Heart left ventricle (tissue), 16 donors: ENCODE measurements at regions not wholly inside any gene's neighbourhood (a gene's known extent, or its start where the extent isn't known, plus 50 kb on each side); places are given as distances from the start of the nearest gene placed in this dataset.
A peak's percentile ranks its signal among the peaks of the same experiment; 100 is the strongest.

Source experiments
- ATAC-seq, 4 donors: fragments of 200-7000 bp; cut with Tn5 transposase; one replicate each; pipeline ENCODE4 v1.9.1; 2020 to 2022; ENCODE audit warnings: moderate library complexity in 4 of 4, mild to moderate bottlenecking in 3 of 4, moderate number of reproducible peaks in 1 of 4
- DNase-seq, 5 donors: peaks; one replicate each; pipeline ENCODE4 v3.0.0-alpha.2; 2020
- H3K27ac ChIP-seq, 12 donors: fragments of 200-600 bp; sonication (generic) in 4 of 12; one replicate each; pipeline versions ENCODE4 v1.5.0 to v1.8.0; 2016 to 2022; ENCODE audit warnings: mild to moderate bottlenecking in 2 of 12
- H3K27me3 ChIP-seq, 9 donors: fragments of 200-600 bp; sonication (generic) in 2 of 9; one replicate each; pipeline versions ENCODE4 v1.5.1 to v1.8.0; 2016 to 2022; ENCODE audit warnings: mild to moderate bottlenecking in 3 of 9
- H3K36me3 ChIP-seq, 9 donors: fragments of 200-600 bp; sonication (generic) in 2 of 9; one replicate each; pipeline versions ENCODE4 v1.5.0 to v1.8.0; 2018 to 2022; ENCODE audit warnings: mild to moderate bottlenecking in 2 of 9
- H3K4me1 ChIP-seq, 12 donors: fragments of 200-600 bp; sonication (generic) in 4 of 12; one replicate each; pipeline versions ENCODE4 v1.5.0 to v1.8.0; 2016 to 2022; ENCODE audit warnings: mild to moderate bottlenecking in 3 of 12
- H3K4me3 ChIP-seq, 12 donors: fragments of 200-600 bp; sonication (generic) in 4 of 12; one replicate each; pipeline versions ENCODE4 v1.5.0 to v1.8.0; 2017 to 2022; ENCODE audit warnings: mild to moderate bottlenecking in 9 of 12, moderate library complexity in 4 of 12
- H3K9me3 ChIP-seq, 12 donors: fragments of 200-600 bp; sonication (generic) in 4 of 12; one replicate each; pipeline versions ENCODE4 v1.5.0 to v1.8.0; 2016 to 2022; ENCODE audit warnings: mild to moderate bottlenecking in 1 of 12
- CTCF ChIP-seq, 12 donors: fragments of 200-600 bp; sonication (generic) in 4 of 12; IDR thresholded peaks; one replicate each; pipeline versions ENCODE4 v1.5.0 to v1.8.0; 2018 to 2022; ENCODE audit warnings: antibody characterized with exemption in 12 of 12, mild to moderate bottlenecking in 5 of 12
- POLR2A ChIP-seq, 2 donors: fragments of 450-650 bp; IDR thresholded peaks; one replicate each; pipeline ENCODE4 v1.6.1; 2017; ENCODE audit warnings: antibody characterized with exemption in 2 of 2, mild to moderate bottlenecking in 2 of 2, moderate library complexity in 2 of 2
- WGBS, 4 donors: extraction: QIAGEN DNeasy Blood & Tissue Kit in 2 of 4; methylation state at CpG; one replicate each; pipeline versions ENCODE4 v1.1.5 to v1.1.7; 2013 to 2018; 5-methylcytosine and 5-hydroxymethylcytosine counted together
- intact Hi-C, 10 donors: fragments of 100-400 bp; cut with DNase I; formaldehyde crosslinking; loops; one replicate each; pipeline versions ENCODE4 v1.11.1 to v1.14.2; 2022
- donor health status: ischemic (EF 13 %, LVEDD 7.1; RV severe dilation, severe dysfunction).
- donor health status: healthy with polysubstance abuse.
- donor health status: DM: no; HTN: yes; CAD: no.
- donor health status: DM: no; HTN: no; CAD: no.
- donor health status: ischemic (EF 25% LVEDD 6.9; RV normal size, moderate dysfunction).
- donor health status: ischemic (EF 25% LVEDD 5.7; RV mildly dilated, moderate dysfunction).
- donor health status: healthy.
- donor health status: DM: yes; HTN: yes; CAD: no.
- donor health status: ischemic (EF 35%, LVEDD 5.7; RV mildly dilated, moderate dysfunction).
- donor health status: nonischemic (EF 11% LVEDD 7.7; RV severe dilation, severe dysfunction).
- donor health status: DM: yes; HTN: yes; CAD: no.
- donor health status: PGD.
- donor health status: ischemic (EF 29% LVEDD 5.4; RV normal size, mild dysfunction).
- donor health status: nonischemic (EF 23%, LVEDD 6.1; RV moderate dilation, normal function).

GRCh38 chrX:39818750-39819149 is 279.0 kb downstream of the BCOR start:
- DNase-seq: no peak
- WGBS, 4 donors: 47 to 72% (median 69%) methylated on average over 7 of the region's 7 CpGs

DNA sequence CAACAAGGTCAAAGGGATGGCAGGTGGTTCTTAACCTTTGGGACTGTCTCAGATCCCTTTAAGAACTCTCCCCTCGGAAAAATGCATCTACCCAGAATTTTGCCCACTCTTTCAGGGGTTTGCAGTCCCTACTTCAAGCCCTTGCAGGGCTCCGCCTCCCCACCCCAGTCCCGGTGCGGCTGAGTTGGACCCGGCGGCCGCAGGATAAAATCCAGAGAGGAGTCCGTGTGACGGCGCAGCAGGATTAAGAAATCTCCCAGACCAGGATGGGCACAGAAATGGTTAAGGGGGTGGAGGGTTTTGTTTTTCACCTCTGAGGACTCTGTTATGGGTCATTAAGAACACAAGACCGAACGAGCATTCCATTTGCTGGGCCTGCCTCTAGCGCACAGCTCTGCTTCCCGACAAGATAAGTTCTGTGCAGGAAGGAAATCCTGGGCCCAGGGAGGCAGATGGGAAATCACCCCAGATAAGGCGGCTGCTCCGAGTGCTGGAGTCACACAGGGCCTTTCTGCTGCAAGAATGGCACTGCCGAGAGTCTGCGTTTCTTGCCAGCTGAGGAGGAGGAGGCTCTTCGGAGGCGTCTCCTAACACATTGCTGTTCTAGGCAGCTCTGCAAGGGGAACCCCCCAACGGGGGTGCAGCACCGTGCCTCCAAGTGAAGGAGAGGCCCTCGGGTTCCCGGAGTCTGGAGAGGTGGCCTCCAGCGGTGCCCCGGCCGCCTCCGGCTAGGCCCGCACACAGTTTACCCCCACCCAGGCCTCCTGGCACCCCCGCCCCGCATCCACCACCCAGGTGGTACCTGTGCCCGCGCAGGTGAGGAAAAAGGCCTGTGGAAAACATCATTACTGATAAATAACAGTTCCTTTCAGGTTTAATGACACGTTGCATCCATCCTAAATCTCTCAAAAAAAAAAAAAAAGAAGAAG is 277.6 kb downstream of the BCOR start:
- H3K4me3 ChIP-seq: peak overlapping the region in 11 of 12 donors; percentile 17 to 57 (median 50)
- intact Hi-C loops: loop anchor here (5.0 to 10.0 kb wide), 16 partner anchors 75 to 645 kb away; partner anchors contain the start of gene BCOR (in 7 of the 10)
- peak in 2 of 4 donors; percentile 18 to 22 for ATAC-seq
- peak in 1 of 5 donors; percentile 44 for DNase-seq
- H3K27ac ChIP-seq: peak overlapping the region in 1 of 12 donors; percentile 29
- H3K9me3 ChIP-seq: peaks cover 0 to 7% (median 0%) of the 10 kb centered on the region in 12 donors
- peaks cover 0 to 21% (median 5%) of the 10 kb centered on the region in 12 donors for H3K4me1 ChIP-seq
- peaks cover 0 to 69% (median 0%) of the 10 kb centered on the region in 9 donors for H3K27me3 ChIP-seq
- TF ChIP-seq CTCF (IDR thresholded peaks at IDR 0.05): no peak
- TF ChIP-seq POLR2A (IDR thresholded peaks at IDR 0.05): no peak
- H3K36me3 ChIP-seq: no peaks in the 10 kb centered on the region
- 32 to 42% (median 34%) methylated on average over 30 to 34 of the region's 34 CpGs for WGBS, 4 donors

More at GRCh38 chrX:39818750-39819149, 279.0 kb downstream of the BCOR start:
- no peak for ATAC-seq
- intact Hi-C loops: loop anchor here (5.0 to 10.0 kb wide), 14 partner anchors 84 to 646 kb away; partner anchors contain the start of gene BCOR (in 7 of the 10)
- Histone ChIP-seq H3K27me3 (peaks cover 0 to 69% (median 0%) of the 10 kb centered on the region in 9 donors), H3K27ac (no peak overlapping the region), H3K4me1 (peaks cover 0 to 21% (median 7%) of the 10 kb centered on the region in 12 donors), H3K4me3 (no peak overlapping the region), H3K9me3 (peaks cover 0 to 7% (median 0%) of the 10 kb centered on the region in 12 donors), H3K36me3 (no peaks in the 10 kb centered on the region)
- TF ChIP-seq CTCF (IDR thresholded peaks at IDR 0.05): no peak
- no peak for TF ChIP-seq POLR2A (IDR thresholded peaks at IDR 0.05)

DNA sequence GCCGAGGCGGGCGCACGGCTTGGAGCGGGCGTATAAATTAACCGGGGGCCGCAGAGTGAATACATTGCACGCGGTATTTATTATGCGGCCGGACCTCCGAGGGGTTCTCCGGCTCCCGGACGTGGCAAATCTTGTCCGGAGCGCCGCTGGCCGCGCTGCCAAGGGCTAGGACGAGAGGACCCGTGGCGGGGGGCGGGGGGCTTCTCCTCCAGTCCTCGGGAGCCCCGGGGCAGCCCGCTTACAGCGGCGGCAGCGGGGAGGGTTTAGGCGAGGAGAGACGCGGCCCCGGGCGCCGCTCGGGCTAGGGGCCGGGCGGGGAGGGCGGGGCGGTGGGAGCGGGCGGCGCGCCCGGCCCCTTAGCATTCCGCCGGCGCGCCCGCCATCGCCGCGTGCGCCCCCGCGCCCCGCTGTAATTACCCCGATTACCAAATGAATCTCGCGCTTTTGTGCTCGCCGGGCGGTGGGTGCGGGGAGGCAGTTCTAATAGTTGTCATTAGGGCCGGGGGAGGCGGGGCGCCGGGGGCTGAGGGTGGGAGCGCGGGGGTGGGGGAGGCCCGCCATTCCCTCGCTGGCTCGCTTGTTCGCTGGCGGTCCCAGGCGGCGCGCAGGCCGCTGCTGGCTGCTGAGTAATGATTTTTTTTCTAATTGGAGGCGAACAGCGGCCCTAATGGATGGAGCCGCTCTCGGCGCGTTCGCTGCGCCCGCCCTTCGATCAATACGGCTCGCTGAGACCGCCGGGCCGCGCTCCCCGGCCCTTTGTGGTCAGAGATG is 276.6 kb downstream of the BCOR start:
- intact Hi-C loops: loop anchor here in 5 of 10 donors (10.0 kb wide), 5 partner anchors 74 to 444 kb away; no protein-coding TSS in a partner anchor
- peak in 4 of 5 donors; percentile 25 to 62 (median 40) for DNase-seq

More for the DNA sequence above, 276.6 kb downstream of the BCOR start:
- ATAC-seq: peak in 1 of 4 donors; percentile 68
- TF ChIP-seq POLR2A (IDR thresholded peaks at IDR 0.05) (no peak), CTCF (IDR thresholded peaks at IDR 0.05) (no peak)
- H3K9me3 ChIP-seq: peaks cover 0 to 7% (median 0%) of the 10 kb centered on the region in 12 donors
- H3K27ac ChIP-seq: peak overlapping the region in 2 of 12 donors; percentile 33 to 45
- peaks cover 0 to 60% (median 0%) of the 10 kb centered on the region in 9 donors for H3K27me3 ChIP-seq
- peaks cover 0 to 21% (median 5%) of the 10 kb centered on the region in 12 donors for H3K4me1 ChIP-seq
- WGBS, 4 donors: 1 to 18% (median 7%) methylated on average over 50 to 97 of the region's 98 CpGs
- peak overlapping the region; percentile 17 to 57 (median 48) for H3K4me3 ChIP-seq
- no peaks in the 10 kb centered on the region for H3K36me3 ChIP-seq
